Memory B cell (primary cell): ENCODE measurements at regions not wholly inside any gene's neighbourhood (a gene's known extent, or its start where the extent isn't known, plus 50 kb on each side); places are given as distances from the start of the nearest gene placed in this dataset.

Experiments
- ATAC-seq: fragments of 150-1000 bp; cut with Tn5 transposase; 2 replicates; pipeline ENCODE4 v1.10.0; 2021; ENCODE audit warnings: low read depth, mild to moderate bottlenecking, moderate library complexity
- DNase-seq, 2 donors: peaks; one replicate each; pipeline ENCODE4 v3.0.0; 2022; ENCODE audit warnings: low spot score in 2 of 2
- H3K27ac Mint-ChIP-seq: one replicate; pipeline ENCODE4 v1.8.0; 2022; ENCODE audit warnings: mild to moderate bottlenecking, moderate library complexity, mixed read lengths
- H3K27me3 Mint-ChIP-seq: one replicate; pipeline ENCODE4 v1.8.0; 2022; ENCODE audit warnings: mixed read lengths
- H3K36me3 Mint-ChIP-seq: one replicate; pipeline ENCODE4 v1.8.0; 2022; ENCODE audit warnings: mild to moderate bottlenecking, mixed read lengths
- H3K4me1 Mint-ChIP-seq: one replicate; pipeline ENCODE4 v1.8.0; 2022; ENCODE audit warnings: mixed read lengths
- H3K4me3 Mint-ChIP-seq: one replicate; pipeline ENCODE4 v1.8.0; 2022; ENCODE audit warnings: mild to moderate bottlenecking, moderate library complexity, mixed read lengths
- H3K9me3 Mint-ChIP-seq: one replicate; pipeline ENCODE4 v1.8.0; 2022; ENCODE audit warnings: mixed read lengths

- no peak for ATAC-seq
Measured at GRCh38 chr9:111233963-111234362, 96.1 kb downstream of the OR2K2 start.

GRCh38 chr9:111232997-111233790 lies 96.8 kb downstream of the OR2K2 start:
- no peaks in the 10 kb centered on the region for H3K27me3 Mint-ChIP-seq
- ATAC-seq = no peak
- no peaks in the 10 kb centered on the region for H3K4me1 Mint-ChIP-seq
- no peaks in the 10 kb centered on the region for H3K9me3 Mint-ChIP-seq
- no peak overlapping the region for H3K27ac Mint-ChIP-seq
- no peaks in the 10 kb centered on the region for H3K36me3 Mint-ChIP-seq
- DNase-seq = no peak
- no peak overlapping the region for H3K4me3 Mint-ChIP-seq

More at GRCh38 chr9:111233963-111234362, 96.1 kb downstream of the OR2K2 start:
- H3K27me3 Mint-ChIP-seq = no peaks in the 10 kb centered on the region
- H3K4me3 Mint-ChIP-seq = no peak overlapping the region
- H3K27ac Mint-ChIP-seq = no peak overlapping the region
- H3K4me1 Mint-ChIP-seq = no peaks in the 10 kb centered on the region
- no peak for DNase-seq
- H3K36me3 Mint-ChIP-seq = no peaks in the 10 kb centered on the region
- H3K9me3 Mint-ChIP-seq = no peaks in the 10 kb centered on the region

- H3K9me3 Mint-ChIP-seq = no peaks in the 10 kb centered on the region
- H3K27me3 Mint-ChIP-seq = no peaks in the 10 kb centered on the region
- H3K27ac Mint-ChIP-seq = no peak overlapping the region
- H3K4me3 Mint-ChIP-seq = no peak overlapping the region
- H3K4me1 Mint-ChIP-seq = no peaks in the 10 kb centered on the region
- ATAC-seq (no peak), DNase-seq (no peak)
- no peaks in the 10 kb centered on the region for H3K36me3 Mint-ChIP-seq
Measured at GRCh38 chr9:111231801-111232580, 98.0 kb downstream of the OR2K2 start.

GRCh38 chr9:111222757-111223156 lies 107.3 kb downstream of the OR2K2 start:
- ATAC-seq (no peak), DNase-seq (no peak)
- H3K9me3 Mint-ChIP-seq = peaks cover 4% of the 10 kb centered on the region
- peaks cover 2% of the 10 kb centered on the region for H3K27me3 Mint-ChIP-seq
- H3K4me1 Mint-ChIP-seq = no peaks in the 10 kb centered on the region
- H3K4me3 Mint-ChIP-seq = no peak overlapping the region
- no peaks in the 10 kb centered on the region for H3K36me3 Mint-ChIP-seq
- no peak overlapping the region for H3K27ac Mint-ChIP-seq

GRCh38 chr9:111212874-111213273 lies 117.2 kb downstream of the OR2K2 start:
- no peak overlapping the region for H3K4me3 Mint-ChIP-seq
- DNase-seq = no peak
- ATAC-seq = no peak
- no peaks in the 10 kb centered on the region for H3K36me3 Mint-ChIP-seq
- H3K27me3 Mint-ChIP-seq = no peaks in the 10 kb centered on the region
- H3K9me3 Mint-ChIP-seq = peaks cover 7% of the 10 kb centered on the region
- no peaks in the 10 kb centered on the region for H3K4me1 Mint-ChIP-seq
- no peak overlapping the region for H3K27ac Mint-ChIP-seq

GRCh38 chr9:111198936-111199335 lies 131.1 kb downstream of the OR2K2 start:
- DNase-seq = no peak
- Mint-ChIP-seq H3K27ac (no peak overlapping the region), H3K36me3 (no peaks in the 10 kb centered on the region), H3K9me3 (peaks cover 14% of the 10 kb centered on the region), H3K27me3 (peaks cover 3% of the 10 kb centered on the region), H3K4me3 (no peak overlapping the region), H3K4me1 (no peaks in the 10 kb centered on the region)
- no peak for ATAC-seq

GRCh38 chr9:111197256-111197655 lies 132.8 kb downstream of the OR2K2 start:
- Mint-ChIP-seq H3K27ac (no peak overlapping the region), H3K9me3 (peaks cover 5% of the 10 kb centered on the region), H3K36me3 (no peaks in the 10 kb centered on the region), H3K4me1 (no peaks in the 10 kb centered on the region), H3K27me3 (peaks cover 5% of the 10 kb centered on the region), H3K4me3 (no peak overlapping the region)
- ATAC-seq (no peak), DNase-seq (no peak)

GRCh38 chr9:111195766-111196165 lies 134.3 kb downstream of the OR2K2 start:
- no peak for ATAC-seq
- H3K4me1 Mint-ChIP-seq = no peaks in the 10 kb centered on the region
- no peak overlapping the region for H3K4me3 Mint-ChIP-seq
- H3K9me3 Mint-ChIP-seq = peaks cover 5% of the 10 kb centered on the region
- no peak for DNase-seq
- H3K36me3 Mint-ChIP-seq = no peaks in the 10 kb centered on the region
- H3K27ac Mint-ChIP-seq = no peak overlapping the region
- H3K27me3 Mint-ChIP-seq = peaks cover 5% of the 10 kb centered on the region

- Mint-ChIP-seq H3K27ac (no peak overlapping the region), H3K27me3 (peaks cover 6% of the 10 kb centered on the region), H3K4me3 (no peak overlapping the region), H3K36me3 (no peaks in the 10 kb centered on the region), H3K4me1 (no peaks in the 10 kb centered on the region), H3K9me3 (peaks cover 2% of the 10 kb centered on the region)
- DNase-seq (no peak), ATAC-seq (no peak)
Measured at GRCh38 chr9:111193095-111193494, 136.9 kb downstream of the OR2K2 start.

- DNase-seq = no peak
- Mint-ChIP-seq H3K27me3 (peaks cover 8% of the 10 kb centered on the region), H3K36me3 (no peaks in the 10 kb centered on the region), H3K27ac (no peak overlapping the region), H3K4me3 (no peak overlapping the region), H3K9me3 (peaks cover 2% of the 10 kb centered on the region), H3K4me1 (no peaks in the 10 kb centered on the region)
- no peak for ATAC-seq
Measured at GRCh38 chr9:111192650-111193049, 137.4 kb downstream of the OR2K2 start.

- no peaks in the 10 kb centered on the region for H3K4me1 Mint-ChIP-seq
- DNase-seq = no peak
- no peak for ATAC-seq
- no peak overlapping the region for H3K27ac Mint-ChIP-seq
- H3K9me3 Mint-ChIP-seq = peaks cover 2% of the 10 kb centered on the region
- H3K27me3 Mint-ChIP-seq = peaks cover 8% of the 10 kb centered on the region
- no peaks in the 10 kb centered on the region for H3K36me3 Mint-ChIP-seq
- H3K4me3 Mint-ChIP-seq = no peak overlapping the region
Measured at GRCh38 chr9:111190347-111190746, 139.7 kb downstream of the OR2K2 start.

- Mint-ChIP-seq H3K4me1 (no peaks in the 10 kb centered on the region), H3K4me3 (no peak overlapping the region), H3K36me3 (no peaks in the 10 kb centered on the region), H3K9me3 (peaks cover 8% of the 10 kb centered on the region), H3K27ac (no peak overlapping the region), H3K27me3 (peaks cover 3% of the 10 kb centered on the region)
- DNase-seq (no peak), ATAC-seq (no peak)
Measured at GRCh38 chr9:111187376-111187775, 142.6 kb downstream of the OR2K2 start.

- Mint-ChIP-seq H3K9me3 (peaks cover 7% of the 10 kb centered on the region), H3K36me3 (no peaks in the 10 kb centered on the region), H3K4me3 (no peak overlapping the region), H3K27me3 (peaks cover 3% of the 10 kb centered on the region), H3K4me1 (no peaks in the 10 kb centered on the region), H3K27ac (no peak overlapping the region)
- ATAC-seq = no peak
- DNase-seq = no peak
Measured at GRCh38 chr9:111186021-111186530, 143.9 kb downstream of the OR2K2 start.

GRCh38 chr9:111180811-111181210 lies 142.5 kb upstream of the LPAR1 start:
- Mint-ChIP-seq H3K4me1 (peaks cover 3% of the 10 kb centered on the region), H3K27me3 (no peaks in the 10 kb centered on the region), H3K27ac (no peak overlapping the region), H3K9me3 (peaks cover 7% of the 10 kb centered on the region), H3K4me3 (no peak overlapping the region), H3K36me3 (no peaks in the 10 kb centered on the region)
- DNase-seq (no peak), ATAC-seq (no peak)
